Neural cell (in vitro differentiated cells): ENCODE measurements at regions not wholly inside any gene's neighbourhood (a gene's known extent, or its start where the extent isn't known, plus 50 kb on each side); places are given as distances from the start of the nearest gene placed in this dataset.

Source experiments
- H2AFZ ChIP-seq: fragments of 200-600, 300-800 bp; sonication (generic), shearing (Covaris generic); 2 replicates; pipeline ENCODE4 v1.6.0; 2014; ENCODE audit warnings: low read depth, mild to moderate bottlenecking, antibody characterized with exemption, low read length, moderate library complexity
- H3F3A ChIP-seq: fragments of 200-600 bp; shearing (Covaris generic); 2 replicates; pipeline ENCODE4 v1.6.1; 2016; ENCODE audit warnings: mild to moderate bottlenecking, moderate library complexity, mixed read lengths, antibody characterized with exemption, low read length; ENCODE audit not compliant: insufficient read depth, poor library complexity, severe bottlenecking
- H3K27ac ChIP-seq: fragments of 200-600, 300-800 bp; sonication (generic), shearing (Covaris generic); 2 replicates; pipeline ENCODE4 v1.5.1; 2014; ENCODE audit warnings: mild to moderate bottlenecking, low read length, moderate library complexity
- H3K27me3 ChIP-seq: fragments of 300-800, 200-600 bp; sonication (generic), shearing (Covaris generic); 2 replicates; pipeline ENCODE4 v1.6.0; 2014; ENCODE audit warnings: mild to moderate bottlenecking, low read depth, low read length, moderate library complexity; ENCODE audit not compliant: insufficient read depth
- H3K36me3 ChIP-seq: fragments of 300-800, 200-600 bp; sonication (generic), shearing (Covaris generic); 2 replicates; pipeline ENCODE4 v1.5.1; 2014; ENCODE audit warnings: mild to moderate bottlenecking, antibody characterized with exemption, low read length, moderate library complexity; ENCODE audit not compliant: insufficient read depth
- H3K4me2 ChIP-seq: fragments of 300-800, 200-600 bp; sonication (generic), shearing (Covaris generic); 2 replicates; pipeline ENCODE4 v1.6.0; 2014; ENCODE audit warnings: mild to moderate bottlenecking, low read length
- H3K4me3 ChIP-seq: fragments of 300-800, 200-600 bp; sonication (generic), shearing (Covaris generic); 2 replicates; pipeline ENCODE4 v1.5.1; 2014; ENCODE audit warnings: mild to moderate bottlenecking, low read length, moderate library complexity
- H3K79me2 ChIP-seq: fragments of 200-600 bp; shearing (Covaris generic); replicated peaks from 2 replicates; pipeline ENCODE4 v1.6.0; 2014; ENCODE audit warnings: mild to moderate bottlenecking, low read length, moderate library complexity; ENCODE audit not compliant: insufficient read depth
- H3K9ac ChIP-seq: fragments of 300-800, 200-600 bp; sonication (generic), shearing (Covaris generic); 2 replicates; pipeline ENCODE4 v1.6.1; 2016; ENCODE audit warnings: mild to moderate bottlenecking, low read length, mixed read lengths
- H3K9me2 ChIP-seq: fragments of 200-600 bp; shearing (Covaris generic); 2 replicates; pipeline ENCODE4 v1.6.1; 2016; ENCODE audit warnings: mild to moderate bottlenecking, low read length, mixed read lengths; ENCODE audit not compliant: insufficient read depth
- H3K9me3 ChIP-seq: fragments of 200-600, 300-800 bp; sonication (generic), shearing (Covaris generic); 2 replicates; pipeline ENCODE4 v1.6.1; 2016; ENCODE audit warnings: mild to moderate bottlenecking, mixed run types, low read length, moderate library complexity, mixed read lengths
- H4K20me1 ChIP-seq: fragments of 200-600 bp; shearing (Covaris generic); 2 replicates; pipeline ENCODE4 v1.6.1; 2016; ENCODE audit warnings: mild to moderate bottlenecking, mixed run types; ENCODE audit not compliant: insufficient read depth
- EP300 ChIP-seq: fragments of 450-650 bp; conservative IDR thresholded peaks from 2 replicates; pipeline ENCODE4 v1.6.1; 2014; ENCODE audit warnings: antibody characterized with exemption, mild to moderate bottlenecking, moderate library complexity; ENCODE audit not compliant: poor library complexity, severe bottlenecking
- EZH2 ChIP-seq: fragments of 200-600, 300-800 bp; shearing (Covaris generic), sonication (generic); IDR thresholded peaks from 2 replicates; pipeline ENCODE4 v1.6.1; 2014; ENCODE audit warnings: antibody characterized with exemption, low read length, borderline replicate concordance, mild to moderate bottlenecking; ENCODE audit not compliant: insufficient read depth, poor library complexity, severe bottlenecking
- MXI1 ChIP-seq: fragments of 450-650 bp; conservative IDR thresholded peaks from 2 replicates; pipeline ENCODE4 v1.6.1; 2014; ENCODE audit warnings: antibody characterized with exemption, mild to moderate bottlenecking; ENCODE audit not compliant: poor library complexity, severe bottlenecking
- POLR2AphosphoS5 ChIP-seq: IDR thresholded peaks from 2 replicates; pipeline ENCODE4 v1.6.1; 2012
- RAD21 ChIP-seq: fragments of 450-650 bp; conservative IDR thresholded peaks from 2 replicates; pipeline ENCODE4 v1.6.1; 2014; ENCODE audit warnings: antibody characterized with exemption, mild to moderate bottlenecking, moderate library complexity
- SMC3 ChIP-seq: fragments of 450-650 bp; conservative IDR thresholded peaks from 2 replicates; pipeline ENCODE4 v1.6.1; 2014; ENCODE audit warnings: antibody characterized with exemption, mild to moderate bottlenecking, moderate library complexity; ENCODE audit not compliant: poor library complexity
- TAF1 ChIP-seq: IDR thresholded peaks from 2 replicates; pipeline ENCODE4 v1.6.1; 2012; ENCODE audit warnings: low read depth
- TF ChIP-seq, protein P1 (sequence below): IDR thresholded peaks from 2 replicates; pipeline ENCODE4 v1.6.1; 2012; ENCODE audit warnings: borderline replicate concordance
- TF ChIP-seq, protein P2 (sequence below): fragments of 450-650 bp; IDR thresholded peaks from 2 replicates; pipeline ENCODE4 v1.5.1; 2014; ENCODE audit warnings: antibody characterized with exemption, mild to moderate bottlenecking, moderate library complexity; ENCODE audit not compliant: poor library complexity, severe bottlenecking

DNA sequence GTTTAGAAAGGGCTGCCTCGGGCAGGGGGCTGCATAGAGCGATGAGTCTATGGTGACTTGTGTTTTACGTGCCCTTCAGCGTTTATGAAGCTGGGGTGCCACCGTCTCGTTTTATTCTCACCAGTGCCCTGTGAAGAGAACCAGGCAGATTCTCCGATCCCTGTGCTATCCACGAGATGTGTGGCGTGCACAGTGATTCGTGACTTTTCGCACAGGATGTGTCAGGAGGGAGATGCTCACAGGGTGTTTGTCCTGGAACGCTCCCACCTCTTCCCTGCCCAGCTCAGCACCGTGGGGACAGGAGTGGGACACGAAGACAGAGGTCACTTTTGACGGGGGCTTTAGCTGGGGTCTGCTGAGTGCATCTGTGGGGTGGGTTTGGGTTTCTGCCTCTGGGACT, 54.9 kb upstream of the AJAP1 start:
- Histone ChIP-seq H3K9ac (no peak overlapping the region), H2AFZ (no peak overlapping the region), H3K9me2 (no peaks in the 10 kb centered on the region), H3K9me3 (no peaks in the 10 kb centered on the region), H3K27me3 (no peaks in the 10 kb centered on the region), H3K79me2 (no peaks in the 10 kb centered on the region), H3F3A (no peaks in the 10 kb centered on the region), H4K20me1 (no peaks in the 10 kb centered on the region), H3K27ac (no peak overlapping the region), H3K4me2 (no peak overlapping the region), H3K36me3 (no peaks in the 10 kb centered on the region), H3K4me3 (no peak overlapping the region)
- TF ChIP-seq, protein P1, sequence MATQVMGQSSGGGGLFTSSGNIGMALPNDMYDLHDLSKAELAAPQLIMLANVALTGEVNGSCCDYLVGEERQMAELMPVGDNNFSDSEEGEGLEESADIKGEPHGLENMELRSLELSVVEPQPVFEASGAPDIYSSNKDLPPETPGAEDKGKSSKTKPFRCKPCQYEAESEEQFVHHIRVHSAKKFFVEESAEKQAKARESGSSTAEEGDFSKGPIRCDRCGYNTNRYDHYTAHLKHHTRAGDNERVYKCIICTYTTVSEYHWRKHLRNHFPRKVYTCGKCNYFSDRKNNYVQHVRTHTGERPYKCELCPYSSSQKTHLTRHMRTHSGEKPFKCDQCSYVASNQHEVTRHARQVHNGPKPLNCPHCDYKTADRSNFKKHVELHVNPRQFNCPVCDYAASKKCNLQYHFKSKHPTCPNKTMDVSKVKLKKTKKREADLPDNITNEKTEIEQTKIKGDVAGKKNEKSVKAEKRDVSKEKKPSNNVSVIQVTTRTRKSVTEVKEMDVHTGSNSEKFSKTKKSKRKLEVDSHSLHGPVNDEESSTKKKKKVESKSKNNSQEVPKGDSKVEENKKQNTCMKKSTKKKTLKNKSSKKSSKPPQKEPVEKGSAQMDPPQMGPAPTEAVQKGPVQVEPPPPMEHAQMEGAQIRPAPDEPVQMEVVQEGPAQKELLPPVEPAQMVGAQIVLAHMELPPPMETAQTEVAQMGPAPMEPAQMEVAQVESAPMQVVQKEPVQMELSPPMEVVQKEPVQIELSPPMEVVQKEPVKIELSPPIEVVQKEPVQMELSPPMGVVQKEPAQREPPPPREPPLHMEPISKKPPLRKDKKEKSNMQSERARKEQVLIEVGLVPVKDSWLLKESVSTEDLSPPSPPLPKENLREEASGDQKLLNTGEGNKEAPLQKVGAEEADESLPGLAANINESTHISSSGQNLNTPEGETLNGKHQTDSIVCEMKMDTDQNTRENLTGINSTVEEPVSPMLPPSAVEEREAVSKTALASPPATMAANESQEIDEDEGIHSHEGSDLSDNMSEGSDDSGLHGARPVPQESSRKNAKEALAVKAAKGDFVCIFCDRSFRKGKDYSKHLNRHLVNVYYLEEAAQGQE = no peak
- no peak for TF ChIP-seq SMC3
- TF ChIP-seq, protein P2, sequence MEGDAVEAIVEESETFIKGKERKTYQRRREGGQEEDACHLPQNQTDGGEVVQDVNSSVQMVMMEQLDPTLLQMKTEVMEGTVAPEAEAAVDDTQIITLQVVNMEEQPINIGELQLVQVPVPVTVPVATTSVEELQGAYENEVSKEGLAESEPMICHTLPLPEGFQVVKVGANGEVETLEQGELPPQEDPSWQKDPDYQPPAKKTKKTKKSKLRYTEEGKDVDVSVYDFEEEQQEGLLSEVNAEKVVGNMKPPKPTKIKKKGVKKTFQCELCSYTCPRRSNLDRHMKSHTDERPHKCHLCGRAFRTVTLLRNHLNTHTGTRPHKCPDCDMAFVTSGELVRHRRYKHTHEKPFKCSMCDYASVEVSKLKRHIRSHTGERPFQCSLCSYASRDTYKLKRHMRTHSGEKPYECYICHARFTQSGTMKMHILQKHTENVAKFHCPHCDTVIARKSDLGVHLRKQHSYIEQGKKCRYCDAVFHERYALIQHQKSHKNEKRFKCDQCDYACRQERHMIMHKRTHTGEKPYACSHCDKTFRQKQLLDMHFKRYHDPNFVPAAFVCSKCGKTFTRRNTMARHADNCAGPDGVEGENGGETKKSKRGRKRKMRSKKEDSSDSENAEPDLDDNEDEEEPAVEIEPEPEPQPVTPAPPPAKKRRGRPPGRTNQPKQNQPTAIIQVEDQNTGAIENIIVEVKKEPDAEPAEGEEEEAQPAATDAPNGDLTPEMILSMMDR = no peak
- TF ChIP-seq RAD21 = no peak
- TF ChIP-seq EP300 = no peak
- no peak for TF ChIP-seq EZH2
- no peak for TF ChIP-seq POLR2AphosphoS5
- TF ChIP-seq MXI1 = no peak
- no peak for TF ChIP-seq TAF1

DNA sequence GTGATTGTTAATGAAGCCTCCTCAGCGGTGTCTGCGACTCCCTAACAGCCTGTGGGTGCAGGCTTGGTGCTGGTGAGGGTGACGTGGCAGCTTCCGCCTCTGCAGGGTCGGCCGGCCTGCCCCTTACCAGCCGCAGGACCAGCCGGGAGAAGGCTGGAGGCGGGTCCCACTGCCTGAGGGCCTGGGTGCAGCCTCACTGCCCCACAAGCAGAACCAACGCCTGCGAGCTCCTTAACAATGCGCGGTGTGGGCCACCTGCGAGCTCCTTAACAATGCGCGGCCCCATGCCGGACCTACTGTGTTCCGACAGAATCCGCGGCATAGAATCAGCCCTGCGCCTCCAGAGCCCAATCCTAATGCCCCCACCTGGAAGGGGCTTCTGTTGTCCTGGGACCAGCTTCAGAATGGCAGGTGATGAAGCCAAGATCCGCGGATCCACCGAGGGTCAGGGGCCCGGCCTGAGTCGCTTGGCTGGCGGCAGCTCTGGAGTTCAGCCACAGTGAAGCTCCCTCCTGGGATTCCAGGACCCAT, 54.4 kb upstream of the AJAP1 start:
- Histone ChIP-seq H2AFZ (no peak overlapping the region), H3F3A (no peaks in the 10 kb centered on the region), H3K36me3 (no peaks in the 10 kb centered on the region), H3K4me2 (no peak overlapping the region), H3K9me2 (no peaks in the 10 kb centered on the region), H4K20me1 (no peaks in the 10 kb centered on the region), H3K9ac (no peak overlapping the region), H3K27me3 (no peaks in the 10 kb centered on the region), H3K4me3 (no peak overlapping the region), H3K79me2 (no peaks in the 10 kb centered on the region), H3K9me3 (no peaks in the 10 kb centered on the region), H3K27ac (no peak overlapping the region)
- TF ChIP-seq TAF1 (no peak), POLR2AphosphoS5 (no peak), EZH2 (no peak), MXI1 (no peak), RAD21 (no peak), EP300 (no peak), SMC3 (no peak)
- TF ChIP-seq, protein P2 = no peak
- TF ChIP-seq, protein P1 = no peak
